CD4-positive, alpha-beta memory T cell (primary cell): ENCODE measurements at regions not wholly inside any gene's neighbourhood (a gene's known extent, or its start where the extent isn't known, plus 50 kb on each side); places are given as distances from the start of the nearest gene placed in this dataset.
"Not testable (repeated sequence)": the region's sequence is repeated elsewhere in the genome, so short reads cannot be mapped to it uniquely, and the experiment has no call there.

Source experiments
- CTCF ChIA-PET: fragments of 350-600 bp; sonication (Branson Sonifier 250); formaldehyde crosslinking; loops from one replicate; lab custom pipeline; 2021; ENCODE audit warnings: inconsistent platforms; ENCODE audit not compliant: partially characterized antibody; lab: Charles Lee
- POLR2A ChIA-PET: fragments of 350-600 bp; sonication (Branson Sonifier 250); formaldehyde crosslinking; loops from one replicate; lab custom pipeline; 2021; ENCODE audit not compliant: partially characterized antibody; lab: Charles Lee
- DNase-seq, 5 donors: peaks; one replicate each; pipeline versions ENCODE4 v3.0.0 to v3.0.0-alpha.2; 2020 to 2022; ENCODE audit warnings: mixed read lengths in 1 of 5
- H3K27ac ChIP-seq: one replicate; pipeline ENCODE4 v1.7.0; 2013; ENCODE audit warnings: low read depth, low read length
- H3K27me3 ChIP-seq: 2 replicates; pipeline ENCODE4 v1.7.0; 2013; ENCODE audit warnings: mild to moderate bottlenecking, low read length, moderate library complexity; ENCODE audit not compliant: insufficient read depth
- H3K36me3 ChIP-seq: 2 replicates; pipeline ENCODE4 v1.7.0; 2013; ENCODE audit warnings: mild to moderate bottlenecking, low read length, moderate library complexity; ENCODE audit not compliant: insufficient read depth
- H3K4me1 ChIP-seq: 2 replicates; pipeline ENCODE4 v1.7.0; 2013; ENCODE audit warnings: mild to moderate bottlenecking, low read length, moderate library complexity; ENCODE audit not compliant: insufficient read depth
- H3K4me3 ChIP-seq, 2 donors: one replicate each; pipeline ENCODE4 v1.7.0; 2013; ENCODE audit warnings: low read length in 2 of 2, mild to moderate bottlenecking in 1 of 2
- H3K9me3 ChIP-seq, 2 donors: one replicate each; pipeline ENCODE4 v1.7.0; 2013; ENCODE audit warnings: low read length in 2 of 2, control low read depth in 1 of 2; ENCODE audit not compliant: control insufficient read depth in 1 of 2
- H3K27ac Mint-ChIP-seq, 7 donors: one replicate each; pipeline ENCODE4 v1.8.0; 2020 to 2021; ENCODE audit warnings: mixed read lengths in 7 of 7, mild to moderate bottlenecking in 6 of 7, inconsistent platforms in 3 of 7, moderate library complexity in 3 of 7
- H3K27me3 Mint-ChIP-seq, 2 donors: one replicate each; pipeline ENCODE4 v1.8.0; 2020 to 2021; ENCODE audit warnings: mixed read lengths in 2 of 2
- H3K36me3 Mint-ChIP-seq, 2 donors: one replicate each; pipeline ENCODE4 v1.8.0; 2020 to 2021; ENCODE audit warnings: mixed read lengths in 2 of 2, inconsistent platforms in 1 of 2, mild to moderate bottlenecking in 1 of 2
- H3K4me1 Mint-ChIP-seq, 4 donors: one replicate each; pipeline ENCODE4 v1.8.0; 2020 to 2021; ENCODE audit warnings: mixed read lengths in 4 of 4, mild to moderate bottlenecking in 1 of 4
- H3K4me3 Mint-ChIP-seq, 8 donors: one replicate each; pipeline ENCODE4 v1.8.0; 2020 to 2021; ENCODE audit warnings: mixed read lengths in 8 of 8, mild to moderate bottlenecking in 7 of 8, moderate library complexity in 6 of 8, inconsistent platforms in 3 of 8
- H3K9me3 Mint-ChIP-seq, 8 donors: one replicate each; pipeline ENCODE4 v1.8.0; 2020 to 2021; ENCODE audit warnings: mixed read lengths in 8 of 8, mild to moderate bottlenecking in 5 of 8, inconsistent platforms in 3 of 8, moderate library complexity in 1 of 8
- intact Hi-C: fragments of 100-400 bp; cut with micrococcal nuclease; formaldehyde crosslinking; loops from one replicate; pipeline ENCODE4 v1.15.1; 2023

- Mint-ChIP-seq H3K36me3 (no peaks in the 10 kb centered on the region), H3K4me3 (no peak overlapping the region), H3K27me3 (no peaks in the 10 kb centered on the region), H3K27ac (no peak overlapping the region), H3K4me1 (no peaks in the 10 kb centered on the region), H3K9me3 (peaks cover 0 to 4% (median 2%) of the 10 kb centered on the region in 8 donors)
- ChIA-PET CTCF (no interaction called here), POLR2A (no interaction called here)
- Histone ChIP-seq H3K9me3 (no peaks in the 10 kb centered on the region), H3K27me3 (no peaks in the 10 kb centered on the region), H3K4me3 (no peak overlapping the region), H3K36me3 (no peaks in the 10 kb centered on the region), H3K27ac (no peak overlapping the region), H3K4me1 (no peaks in the 10 kb centered on the region)
- intact Hi-C loops = no loop called here
- DNase-seq = no peak
These were observed 381.3 kb upstream of the INTU start for GRCh38 chr4:127251423-127251822.

- intact Hi-C loops = no loop called here
- ChIA-PET POLR2A (no interaction called here), CTCF (no interaction called here)
- H3K27ac Mint-ChIP-seq = no peak overlapping the region
- H3K9me3 ChIP-seq = no peaks in the 10 kb centered on the region
- no peak overlapping the region for H3K4me3 ChIP-seq
- no peaks in the 10 kb centered on the region for H3K36me3 Mint-ChIP-seq
- H3K36me3 ChIP-seq = no peaks in the 10 kb centered on the region
- H3K4me3 Mint-ChIP-seq = no peak overlapping the region
- H3K27me3 ChIP-seq = no peaks in the 10 kb centered on the region
- H3K4me1 Mint-ChIP-seq = no peaks in the 10 kb centered on the region
- no peak for DNase-seq
- H3K27ac ChIP-seq = no peak overlapping the region
- H3K9me3 Mint-ChIP-seq = peaks cover 0 to 15% (median under 1%) of the 10 kb centered on the region in 8 donors
- no peaks in the 10 kb centered on the region for H3K27me3 Mint-ChIP-seq
- H3K4me1 ChIP-seq = no peaks in the 10 kb centered on the region
These were observed 376.3 kb upstream of the INTU start for GRCh38 chr4:127256500-127256899.

DNA sequence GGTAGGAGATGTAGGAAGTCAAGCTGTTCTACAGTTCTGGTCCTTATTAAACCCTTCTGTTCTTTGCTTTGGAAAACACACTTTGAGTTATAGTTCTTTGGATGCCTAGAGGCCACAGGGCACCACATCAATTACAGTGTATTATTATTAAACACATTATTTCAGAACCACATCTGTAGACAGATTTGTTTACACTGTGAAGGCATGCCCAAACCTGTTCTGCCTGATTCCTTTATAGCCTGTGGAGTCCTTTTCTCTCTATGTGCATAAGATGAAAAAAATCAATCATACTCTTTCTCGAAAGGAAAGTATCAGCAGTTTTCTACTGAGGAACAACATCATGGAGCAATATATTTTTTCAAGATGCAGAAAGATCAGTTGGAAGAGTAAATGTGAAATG, 371.3 kb upstream of the INTU start:
- H3K36me3 Mint-ChIP-seq = no peaks in the 10 kb centered on the region
- ChIA-PET POLR2A (no interaction called here), CTCF (no interaction called here)
- Histone ChIP-seq H3K9me3 (no peaks in the 10 kb centered on the region), H3K27me3 (no peaks in the 10 kb centered on the region), H3K4me1 (no peaks in the 10 kb centered on the region), H3K36me3 (no peaks in the 10 kb centered on the region), H3K27ac (no peak overlapping the region), H3K4me3 (no peak overlapping the region)
- H3K4me3 Mint-ChIP-seq = no peak overlapping the region
- no peaks in the 10 kb centered on the region for H3K4me1 Mint-ChIP-seq
- no peaks in the 10 kb centered on the region for H3K27me3 Mint-ChIP-seq
- intact Hi-C loops = no loop called here
- H3K9me3 Mint-ChIP-seq = peaks cover 0 to 15% (median under 1%) of the 10 kb centered on the region in 8 donors
- DNase-seq = no peak
- no peak overlapping the region for H3K27ac Mint-ChIP-seq

DNA sequence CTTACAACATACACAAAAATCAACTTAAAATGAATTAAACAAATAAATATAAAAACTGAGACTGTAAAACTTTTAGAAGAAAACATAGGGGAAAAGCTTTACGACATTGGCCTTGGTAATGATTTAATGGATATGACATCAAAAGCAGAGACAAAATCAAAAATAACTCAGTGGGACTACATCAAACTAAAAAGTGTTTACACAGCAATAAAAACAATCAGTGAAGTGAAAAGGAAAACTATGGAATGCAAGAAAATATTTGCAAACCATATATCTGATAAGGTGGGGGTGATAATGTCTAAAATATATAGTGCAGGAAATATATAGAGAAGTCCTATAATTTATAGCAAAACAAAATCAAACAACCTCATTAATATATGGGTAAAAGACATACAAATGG, 364.4 kb upstream of the INTU start:
- no peak for DNase-seq
- no peaks in the 10 kb centered on the region for H3K27me3 ChIP-seq
- Mint-ChIP-seq H3K4me3 (no peak overlapping the region), H3K9me3 (peaks cover 0 to 16% (median 4%) of the 10 kb centered on the region in 8 donors), H3K27me3 (no peaks in the 10 kb centered on the region), H3K36me3 (no peaks in the 10 kb centered on the region), H3K4me1 (no peaks in the 10 kb centered on the region), H3K27ac (no peak overlapping the region)
- no peak overlapping the region for H3K27ac ChIP-seq
- ChIA-PET CTCF (no interaction called here), POLR2A (no interaction called here)
- intact Hi-C loops = no loop called here
- no peaks in the 10 kb centered on the region for H3K36me3 ChIP-seq
- H3K4me1 ChIP-seq = no peaks in the 10 kb centered on the region
- peaks cover 0 to 1% of the 10 kb centered on the region in 2 donors for H3K9me3 ChIP-seq
- no peak overlapping the region for H3K4me3 ChIP-seq

DNA sequence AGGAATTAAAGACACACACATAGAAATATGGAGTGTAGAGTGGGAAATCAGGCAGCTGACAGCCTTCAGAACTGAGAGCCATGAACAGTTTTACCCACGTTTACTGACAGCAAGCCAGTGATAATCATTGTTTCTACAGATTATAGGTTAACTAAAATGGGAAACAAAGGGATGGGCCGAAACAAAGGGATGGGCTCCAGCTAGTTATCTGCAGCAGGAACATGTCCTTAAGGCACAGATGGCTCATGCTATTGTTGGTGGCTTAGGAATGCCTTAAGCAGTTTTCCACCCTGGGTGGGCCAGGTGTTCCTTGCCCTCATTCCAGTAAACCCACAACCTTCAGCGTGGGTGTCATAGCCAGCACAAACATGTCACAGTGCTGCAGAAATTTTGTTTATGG, 355.7 kb upstream of the INTU start:
- H3K4me3 Mint-ChIP-seq, CTCF ChIA-PET: not testable (repeated sequence)
- peaks cover 1 to 16% (median 9%) of the 10 kb centered on the region in 8 donors for H3K9me3 Mint-ChIP-seq

DNA sequence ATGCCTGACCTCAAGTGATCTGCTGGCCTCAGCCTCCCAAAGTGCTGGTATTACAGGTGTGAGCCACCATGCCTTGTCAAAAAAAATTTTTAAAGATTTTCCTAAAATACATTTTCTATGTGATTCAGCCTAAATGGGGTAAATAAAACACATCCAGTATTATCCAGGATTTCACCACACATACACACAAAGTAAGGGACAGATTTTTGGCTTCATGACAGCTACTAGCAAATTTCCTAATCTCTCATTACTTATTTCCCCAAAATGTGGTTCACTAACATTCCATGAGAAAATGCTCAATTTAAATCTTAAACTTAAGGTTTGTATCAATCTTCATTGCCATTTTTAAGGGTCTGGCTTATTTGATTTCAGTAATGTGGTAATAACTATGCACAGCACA, 348.5 kb upstream of the INTU start:
- H3K4me1 Mint-ChIP-seq = no peaks in the 10 kb centered on the region
- no peak for DNase-seq
- POLR2A ChIA-PET = no interaction called here

More for the DNA sequence above, 355.7 kb upstream of the INTU start:
- H3K27me3 ChIP-seq, H3K36me3 Mint-ChIP-seq, H3K27ac ChIP-seq, H3K9me3 ChIP-seq, H3K27ac Mint-ChIP-seq, intact Hi-C loops, H3K36me3 ChIP-seq, H3K4me1 Mint-ChIP-seq, DNase-seq, H3K4me1 ChIP-seq, H3K27me3 Mint-ChIP-seq, H3K4me3 ChIP-seq, POLR2A ChIA-PET: not testable (repeated sequence)

GRCh38 chr4:127291316-127291715, 341.4 kb upstream of the INTU start:
- Mint-ChIP-seq H3K9me3 (peaks cover under 1 to 31% (median 21%) of the 10 kb centered on the region in 8 donors), H3K4me3 (no peak overlapping the region), H3K4me1 (no peaks in the 10 kb centered on the region), H3K27me3 (no peaks in the 10 kb centered on the region), H3K27ac (no peak overlapping the region), H3K36me3 (no peaks in the 10 kb centered on the region)
- ChIA-PET CTCF (no interaction called here), POLR2A (no interaction called here)
- no peaks in the 10 kb centered on the region for H3K36me3 ChIP-seq
- no peaks in the 10 kb centered on the region for H3K27me3 ChIP-seq
- intact Hi-C loops = no loop called here
- H3K9me3 ChIP-seq = no peaks in the 10 kb centered on the region
- H3K4me1 ChIP-seq = no peaks in the 10 kb centered on the region
- H3K27ac ChIP-seq = no peak overlapping the region
- no peak for DNase-seq
- H3K4me3 ChIP-seq = no peak overlapping the region

More for the DNA sequence above, 348.5 kb upstream of the INTU start:
- Mint-ChIP-seq H3K27me3 (no peaks in the 10 kb centered on the region), H3K9me3 (peaks cover 2 to 13% (median 5%) of the 10 kb centered on the region in 8 donors), H3K27ac (no peak overlapping the region), H3K36me3 (no peaks in the 10 kb centered on the region), H3K4me3 (no peak overlapping the region)
- intact Hi-C loops = no loop called here
- CTCF ChIA-PET = no interaction called here
- Histone ChIP-seq H3K4me3 (no peak overlapping the region), H3K4me1 (no peaks in the 10 kb centered on the region), H3K27me3 (no peaks in the 10 kb centered on the region), H3K27ac (no peak overlapping the region), H3K36me3 (no peaks in the 10 kb centered on the region), H3K9me3 (no peaks in the 10 kb centered on the region)

- H3K4me1 Mint-ChIP-seq = no peaks in the 10 kb centered on the region
- H3K27ac Mint-ChIP-seq = no peak overlapping the region
- Histone ChIP-seq H3K27me3 (no peaks in the 10 kb centered on the region), H3K36me3 (no peaks in the 10 kb centered on the region), H3K4me1 (no peaks in the 10 kb centered on the region), H3K4me3 (no peak overlapping the region), H3K27ac (no peak overlapping the region), H3K9me3 (no peaks in the 10 kb centered on the region)
- intact Hi-C loops = no loop called here
- H3K9me3 Mint-ChIP-seq = peaks cover 5 to 38% (median 27%) of the 10 kb centered on the region in 8 donors
- H3K36me3 Mint-ChIP-seq = no peaks in the 10 kb centered on the region
- CTCF ChIA-PET = no interaction called here
- no peak for DNase-seq
- H3K27me3 Mint-ChIP-seq = no peaks in the 10 kb centered on the region
- H3K4me3 Mint-ChIP-seq = no peak overlapping the region
- POLR2A ChIA-PET = no interaction called here
These were observed 339.3 kb upstream of the INTU start for GRCh38 chr4:127293496-127293895.
